NCI-H510A treated with DMSO at 0.1 percent for 48 hours (cell line): ENCODE measurements at regions not wholly inside any gene's neighbourhood (a gene's known extent, or its start where the extent isn't known, plus 50 kb on each side); places are given as distances from the start of the nearest gene placed in this dataset.

Source experiments
- DNase-seq: peaks from one replicate; lab custom pipeline; 2025; lab: John Stamatoyannopoulos, UW

GRCh38 chr13:34886987-34887386 is 55.1 kb upstream of the NBEA start:
- no peak for DNase-seq
